Liver (tissue), 8 donors: ENCODE measurements at regions not wholly inside any gene's neighbourhood (a gene's known extent, or its start where the extent isn't known, plus 50 kb on each side); places are given as distances from the start of the nearest gene placed in this dataset.

Experiments
- DNase-seq: peaks from one replicate; pipeline ENCODE4 v3.0.0-alpha.2; 2017; ENCODE audit warnings: low spot score
- H3K27ac ChIP-seq, 2 donors: one replicate each; pipeline ENCODE4 v1.7.0; 2013; ENCODE audit warnings: inconsistent platforms in 2 of 2, low read length in 2 of 2, control low read depth in 1 of 2, low read depth in 1 of 2, mild to moderate bottlenecking in 1 of 2
- H3K27me3 ChIP-seq, 4 donors: one replicate each; pipeline versions ENCODE4 v1.6.1 to v1.7.0; 2013; ENCODE audit warnings: low read length in 3 of 4, inconsistent platforms in 1 of 4, mild to moderate bottlenecking in 1 of 4, moderate library complexity in 1 of 4; ENCODE audit not compliant: control insufficient read depth in 4 of 4, insufficient read depth in 4 of 4
- H3K36me3 ChIP-seq, 4 donors: one replicate each; pipeline versions ENCODE4 v1.6.1 to v1.7.0; 2013; ENCODE audit warnings: low read length in 3 of 4, mild to moderate bottlenecking in 3 of 4, low read depth in 1 of 4, moderate library complexity in 1 of 4; ENCODE audit not compliant: control insufficient read depth in 4 of 4, insufficient read depth in 3 of 4
- H3K4me1 ChIP-seq, 4 donors: one replicate each; pipeline versions ENCODE4 v1.6.1 to v1.7.0; 2013; ENCODE audit warnings: low read length in 3 of 4, mild to moderate bottlenecking in 3 of 4, moderate library complexity in 1 of 4; ENCODE audit not compliant: control insufficient read depth in 4 of 4, insufficient read depth in 4 of 4
- H3K4me3 ChIP-seq, 3 donors: one replicate each; pipeline versions ENCODE4 v1.6.1 to v1.7.0; 2013; ENCODE audit warnings: low read length in 3 of 3, control low read depth in 1 of 3, low read depth in 1 of 3, mild to moderate bottlenecking in 1 of 3
- H3K9ac ChIP-seq, 2 donors: one replicate each; pipeline ENCODE4 v1.7.0; 2013; ENCODE audit warnings: low read length in 2 of 2, mild to moderate bottlenecking in 2 of 2, moderate library complexity in 2 of 2, control low read depth in 1 of 2, low read depth in 1 of 2
- H3K9me3 ChIP-seq, 4 donors: one replicate each; pipeline versions ENCODE4 v1.6.1 to v1.7.0; 2013; ENCODE audit warnings: low read length in 3 of 4; ENCODE audit not compliant: control insufficient read depth in 4 of 4
- ATF3 ChIP-seq: IDR thresholded peaks from 2 replicates; pipeline ENCODE4 v1.6.1; 2016; ENCODE audit warnings: antibody characterized with exemption
- EGR1 ChIP-seq, 2 donors: IDR thresholded peaks; 2 replicates each; pipeline ENCODE4 v1.6.1; 2016 to 2018; ENCODE audit warnings: antibody characterized with exemption in 2 of 2, low read depth in 2 of 2
- FOXA1 ChIP-seq: IDR thresholded peaks from 2 replicates; pipeline ENCODE4 v1.6.1; 2016; ENCODE audit warnings: antibody characterized with exemption
- FOXA2 ChIP-seq: IDR thresholded peaks from 2 replicates; pipeline ENCODE4 v1.6.1; 2016; ENCODE audit warnings: antibody characterized with exemption
- GABPA ChIP-seq, 2 donors: IDR thresholded peaks in 1 of 2; conservative IDR thresholded peaks in 1 of 2; 2 replicates each; pipeline ENCODE4 v1.6.1; 2016; ENCODE audit warnings: antibody characterized with exemption in 2 of 2, mild to moderate bottlenecking in 1 of 2, moderate library complexity in 1 of 2
- HNF4A ChIP-seq, 2 donors: conservative IDR thresholded peaks; 2 replicates each; pipeline ENCODE4 v1.6.1; 2016; ENCODE audit warnings: antibody characterized with exemption in 2 of 2, mild to moderate bottlenecking in 2 of 2
- HNF4G ChIP-seq: IDR thresholded peaks from 2 replicates; pipeline ENCODE4 v1.6.1; 2016; ENCODE audit warnings: antibody characterized with exemption
- JUND ChIP-seq, 2 donors: IDR thresholded peaks; 2 replicates each; pipeline ENCODE4 v1.6.1; 2016; ENCODE audit warnings: antibody characterized with exemption in 2 of 2
- MAX ChIP-seq: IDR thresholded peaks from 2 replicates; pipeline ENCODE4 v1.6.1; 2016; ENCODE audit warnings: antibody characterized with exemption
- RAD21 ChIP-seq, 2 donors: IDR thresholded peaks; 2 replicates each; pipeline ENCODE4 v1.6.1; 2016; ENCODE audit warnings: antibody characterized with exemption in 2 of 2, mild to moderate bottlenecking in 2 of 2
- RXRA ChIP-seq, 2 donors: IDR thresholded peaks; 2 replicates each; pipeline ENCODE4 v1.6.1; 2017 to 2018; ENCODE audit warnings: antibody characterized with exemption in 2 of 2, mild to moderate bottlenecking in 1 of 2
- TAF1 ChIP-seq: conservative IDR thresholded peaks from 2 replicates; pipeline ENCODE4 v1.6.1; 2016; ENCODE audit warnings: antibody characterized with exemption, mild to moderate bottlenecking
- YY1 ChIP-seq: IDR thresholded peaks from 2 replicates; pipeline ENCODE4 v1.6.1; 2016; ENCODE audit warnings: antibody characterized with exemption, mild to moderate bottlenecking
- WGBS: extraction: QIAGEN DNeasy Blood & Tissue Kit; methylation state at CpG from one replicate; pipeline ENCODE4 v1.1.7; 2013; 5-methylcytosine and 5-hydroxymethylcytosine counted together
- TF ChIP-seq, protein P1 (sequence below): fragments of 150-350 bp; IDR thresholded peaks from 2 replicates; pipeline ENCODE4 v1.5.1; 2017; ENCODE audit warnings: improper control_type of control experiment, low read depth, low read length; ENCODE audit not compliant: missing input control
- donor health status: healthy.
- donor health status: healthy.
- donor health status: healthy.
- donor health status: healthy.
- donor health status: healthy.

GRCh38 chr13:103277959-103278694, 211.9 kb upstream of the SLC10A2 start (continued):
- TF ChIP-seq JUND (IDR thresholded peaks at IDR 0.05) (no peak), HNF4G (no peak), FOXA2 (no peak), TAF1 (no peak), YY1 (no peak), RXRA (IDR thresholded peaks at IDR 0.05) (no peak), EGR1 (IDR thresholded peaks at IDR 0.05; ENCODE audit: low read depth in 2 of 2) (no peak)
- TF ChIP-seq, protein P1, sequence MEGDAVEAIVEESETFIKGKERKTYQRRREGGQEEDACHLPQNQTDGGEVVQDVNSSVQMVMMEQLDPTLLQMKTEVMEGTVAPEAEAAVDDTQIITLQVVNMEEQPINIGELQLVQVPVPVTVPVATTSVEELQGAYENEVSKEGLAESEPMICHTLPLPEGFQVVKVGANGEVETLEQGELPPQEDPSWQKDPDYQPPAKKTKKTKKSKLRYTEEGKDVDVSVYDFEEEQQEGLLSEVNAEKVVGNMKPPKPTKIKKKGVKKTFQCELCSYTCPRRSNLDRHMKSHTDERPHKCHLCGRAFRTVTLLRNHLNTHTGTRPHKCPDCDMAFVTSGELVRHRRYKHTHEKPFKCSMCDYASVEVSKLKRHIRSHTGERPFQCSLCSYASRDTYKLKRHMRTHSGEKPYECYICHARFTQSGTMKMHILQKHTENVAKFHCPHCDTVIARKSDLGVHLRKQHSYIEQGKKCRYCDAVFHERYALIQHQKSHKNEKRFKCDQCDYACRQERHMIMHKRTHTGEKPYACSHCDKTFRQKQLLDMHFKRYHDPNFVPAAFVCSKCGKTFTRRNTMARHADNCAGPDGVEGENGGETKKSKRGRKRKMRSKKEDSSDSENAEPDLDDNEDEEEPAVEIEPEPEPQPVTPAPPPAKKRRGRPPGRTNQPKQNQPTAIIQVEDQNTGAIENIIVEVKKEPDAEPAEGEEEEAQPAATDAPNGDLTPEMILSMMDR: no peak

DNA sequence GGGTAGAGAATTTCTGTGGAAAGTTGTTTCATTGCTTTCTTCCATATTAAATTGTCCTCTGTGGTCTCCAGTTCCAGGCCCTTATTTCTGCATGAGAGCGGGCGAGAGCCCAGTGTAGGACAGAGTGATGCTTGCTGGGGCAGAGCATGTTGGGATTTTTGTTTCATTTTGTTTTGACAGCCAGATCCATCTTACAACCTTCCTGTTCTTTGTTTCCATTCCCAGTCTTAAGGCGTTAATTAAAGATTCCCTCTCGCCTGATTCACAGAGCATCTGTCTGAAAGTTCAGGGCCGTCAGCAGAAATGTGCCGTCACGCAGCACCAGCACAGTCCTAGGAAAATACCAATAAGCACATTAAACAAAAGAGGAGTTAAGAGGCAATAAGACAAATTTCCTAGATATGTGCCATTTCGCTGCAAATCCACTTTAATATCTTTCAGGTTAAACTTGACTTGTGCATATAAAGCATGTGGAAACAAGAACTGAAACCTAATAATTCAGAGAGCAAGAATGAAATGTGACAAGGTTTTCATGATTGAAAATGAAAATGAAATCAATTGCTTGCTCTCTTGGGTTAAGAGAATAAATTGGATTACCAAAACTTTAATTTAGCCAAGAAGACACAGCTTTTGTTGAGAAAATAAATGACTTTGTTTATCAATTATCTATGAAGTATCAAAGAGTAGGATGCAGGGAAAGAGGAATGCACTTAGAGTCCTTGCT, 210.7 kb upstream of the SLC10A2 start:
- no peak for DNase-seq
- Histone ChIP-seq H3K36me3 (no peaks in the 10 kb centered on the region), H3K27me3 (no peaks in the 10 kb centered on the region), H3K27ac (no peak overlapping the region), H3K4me1 (no peaks in the 10 kb centered on the region), H3K9ac (no peak overlapping the region), H3K9me3 (no peaks in the 10 kb centered on the region), H3K4me3 (no peak overlapping the region)
- TF ChIP-seq YY1: no peak
- no peak for TF ChIP-seq ATF3
- no peak for TF ChIP-seq FOXA2
- TF ChIP-seq MAX: no peak
- no peak for TF ChIP-seq HNF4G
- TF ChIP-seq FOXA1: no peak
- no peak for TF ChIP-seq RAD21 (IDR thresholded peaks at IDR 0.05)
- no peak for TF ChIP-seq JUND (IDR thresholded peaks at IDR 0.05)
- TF ChIP-seq HNF4A (conservative IDR thresholded peaks at IDR 0.05): no peak
- no peak for TF ChIP-seq TAF1
- TF ChIP-seq, protein P1: no peak
- TF ChIP-seq GABPA (IDR thresholded peaks at IDR 0.05 in 1 of 2, conservative IDR thresholded peaks at IDR 0.05 in 1 of 2): no peak
- WGBS: 83% methylated on average over 8 of the region's 8 CpGs

DNA sequence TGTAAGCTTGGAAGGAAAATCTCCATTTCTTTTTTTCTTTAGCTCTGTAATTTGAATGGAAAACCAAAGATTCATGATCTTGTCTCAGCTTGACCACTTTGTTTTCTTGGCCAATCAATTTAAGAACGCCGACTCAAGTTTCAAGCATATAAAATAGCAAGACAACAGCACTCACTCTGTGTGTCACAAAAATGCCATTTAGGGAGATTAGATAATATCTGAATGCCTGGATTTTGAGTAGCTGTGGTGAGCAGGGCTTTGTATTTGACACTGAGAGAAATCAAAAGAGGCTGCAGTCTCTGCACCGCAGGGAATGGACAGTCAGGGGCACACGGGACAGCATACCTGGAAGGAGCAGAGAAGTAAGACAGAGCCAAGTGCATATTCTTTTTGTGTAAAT, 209.5 kb upstream of the SLC10A2 start:
- no peaks in the 10 kb centered on the region for H3K36me3 ChIP-seq
- H3K9ac ChIP-seq: no peak overlapping the region
- no peaks in the 10 kb centered on the region for H3K9me3 ChIP-seq
- DNase-seq: no peak
- no peak overlapping the region for H3K27ac ChIP-seq
- no peaks in the 10 kb centered on the region for H3K27me3 ChIP-seq
- 81% methylated on average over 4 of the region's 4 CpGs for WGBS
- H3K4me3 ChIP-seq: no peak overlapping the region
- no peaks in the 10 kb centered on the region for H3K4me1 ChIP-seq
- no peak for TF ChIP-seq JUND (IDR thresholded peaks at IDR 0.05)
- no peak for TF ChIP-seq GABPA (IDR thresholded peaks at IDR 0.05 in 1 of 2, conservative IDR thresholded peaks at IDR 0.05 in 1 of 2)
- no peak for TF ChIP-seq FOXA1
- no peak for TF ChIP-seq RAD21 (IDR thresholded peaks at IDR 0.05)
- TF ChIP-seq TAF1: no peak
- no peak for TF ChIP-seq MAX
